Liver (tissue), 3 donors: ENCODE measurements at regions not wholly inside any gene's neighbourhood (a gene's known extent, or its start where the extent isn't known, plus 50 kb on each side); places are given as distances from the start of the nearest gene placed in this dataset.

Source experiments
- EGR1 ChIP-seq, 2 donors: IDR thresholded peaks; 2 replicates each; pipeline ENCODE4 v1.6.1; 2016 to 2018; ENCODE audit warnings: antibody characterized with exemption in 2 of 2, low read depth in 2 of 2
- FOXA1 ChIP-seq: IDR thresholded peaks from 2 replicates; pipeline ENCODE4 v1.6.1; 2016; ENCODE audit warnings: antibody characterized with exemption
- JUND ChIP-seq, 2 donors: IDR thresholded peaks; 2 replicates each; pipeline ENCODE4 v1.6.1; 2016; ENCODE audit warnings: antibody characterized with exemption in 2 of 2
- RAD21 ChIP-seq, 2 donors: IDR thresholded peaks; 2 replicates each; pipeline ENCODE4 v1.6.1; 2016; ENCODE audit warnings: antibody characterized with exemption in 2 of 2, mild to moderate bottlenecking in 2 of 2
- RXRA ChIP-seq, 2 donors: IDR thresholded peaks; 2 replicates each; pipeline ENCODE4 v1.6.1; 2017 to 2018; ENCODE audit warnings: antibody characterized with exemption in 2 of 2, mild to moderate bottlenecking in 1 of 2
- TAF1 ChIP-seq: conservative IDR thresholded peaks from 2 replicates; pipeline ENCODE4 v1.6.1; 2016; ENCODE audit warnings: antibody characterized with exemption, mild to moderate bottlenecking
- YY1 ChIP-seq: IDR thresholded peaks from 2 replicates; pipeline ENCODE4 v1.6.1; 2016; ENCODE audit warnings: antibody characterized with exemption, mild to moderate bottlenecking
- TF ChIP-seq, protein P1 (sequence below): fragments of 150-350 bp; IDR thresholded peaks from 2 replicates; pipeline ENCODE4 v1.5.1; 2017; ENCODE audit warnings: improper control_type of control experiment, low read depth, low read length; ENCODE audit not compliant: missing input control
- donor health status: healthy.
- donor health status: healthy.

DNA sequence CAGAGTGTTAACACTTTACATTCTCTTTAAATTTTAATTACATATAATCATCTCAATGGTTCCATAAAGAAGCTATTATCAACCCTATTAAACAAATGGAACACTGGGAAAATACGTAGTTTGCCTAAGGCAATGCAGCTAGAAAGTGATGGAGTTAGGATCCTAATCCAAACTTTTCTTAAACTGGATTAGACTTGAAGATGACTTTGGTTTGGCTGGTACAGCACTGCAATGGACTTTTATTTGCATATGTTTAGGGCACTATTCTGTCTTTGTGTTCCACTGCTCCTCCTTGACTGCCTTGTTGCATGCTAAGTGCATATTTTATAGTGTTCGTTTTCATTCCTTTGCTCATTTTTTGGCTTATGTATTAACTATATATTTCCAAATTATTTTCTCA lies 133.5 kb upstream of the UFM1 start:
- TF ChIP-seq, protein P1, sequence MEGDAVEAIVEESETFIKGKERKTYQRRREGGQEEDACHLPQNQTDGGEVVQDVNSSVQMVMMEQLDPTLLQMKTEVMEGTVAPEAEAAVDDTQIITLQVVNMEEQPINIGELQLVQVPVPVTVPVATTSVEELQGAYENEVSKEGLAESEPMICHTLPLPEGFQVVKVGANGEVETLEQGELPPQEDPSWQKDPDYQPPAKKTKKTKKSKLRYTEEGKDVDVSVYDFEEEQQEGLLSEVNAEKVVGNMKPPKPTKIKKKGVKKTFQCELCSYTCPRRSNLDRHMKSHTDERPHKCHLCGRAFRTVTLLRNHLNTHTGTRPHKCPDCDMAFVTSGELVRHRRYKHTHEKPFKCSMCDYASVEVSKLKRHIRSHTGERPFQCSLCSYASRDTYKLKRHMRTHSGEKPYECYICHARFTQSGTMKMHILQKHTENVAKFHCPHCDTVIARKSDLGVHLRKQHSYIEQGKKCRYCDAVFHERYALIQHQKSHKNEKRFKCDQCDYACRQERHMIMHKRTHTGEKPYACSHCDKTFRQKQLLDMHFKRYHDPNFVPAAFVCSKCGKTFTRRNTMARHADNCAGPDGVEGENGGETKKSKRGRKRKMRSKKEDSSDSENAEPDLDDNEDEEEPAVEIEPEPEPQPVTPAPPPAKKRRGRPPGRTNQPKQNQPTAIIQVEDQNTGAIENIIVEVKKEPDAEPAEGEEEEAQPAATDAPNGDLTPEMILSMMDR = no peak
- TF ChIP-seq YY1 (no peak), FOXA1 (no peak), RAD21 (IDR thresholded peaks at IDR 0.05) (no peak), JUND (IDR thresholded peaks at IDR 0.05) (no peak), EGR1 (IDR thresholded peaks at IDR 0.05; ENCODE audit: low read depth in 2 of 2) (no peak), TAF1 (no peak), RXRA (IDR thresholded peaks at IDR 0.05) (no peak)
